Right lung (tissue), 2 donors: ENCODE measurements at regions not wholly inside any gene's neighbourhood (a gene's known extent, or its start where the extent isn't known, plus 50 kb on each side); places are given as distances from the start of the nearest gene placed in this dataset.
"Not testable (repeated sequence)": the region's sequence is repeated elsewhere in the genome, so short reads cannot be mapped to it uniquely, and the experiment has no call there.

Source experiments
- DNase-seq, 2 donors: peaks; one replicate each; pipeline ENCODE4 v3.0.0-alpha.2; 2013

DNA sequence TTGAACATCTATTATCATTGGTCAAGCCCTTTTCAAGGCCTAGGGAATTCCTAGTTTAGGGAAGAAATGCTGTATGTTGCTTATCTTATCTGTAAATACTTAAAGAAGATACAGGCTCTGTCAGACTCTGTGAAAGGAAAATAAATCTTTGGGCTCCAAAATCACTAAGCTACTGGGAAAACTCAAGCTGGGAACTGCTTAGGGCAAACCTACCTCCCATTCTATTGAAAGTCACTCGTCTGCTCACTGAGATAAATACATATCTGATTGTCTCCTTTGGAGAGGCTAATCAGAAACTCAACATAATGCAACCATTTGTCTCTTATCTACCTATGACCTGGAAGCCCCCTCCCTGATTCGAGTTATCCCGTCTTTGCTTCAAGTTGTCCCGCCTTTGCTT, 108.6 kb upstream of the NDST4 start:
- no peak for DNase-seq

DNA sequence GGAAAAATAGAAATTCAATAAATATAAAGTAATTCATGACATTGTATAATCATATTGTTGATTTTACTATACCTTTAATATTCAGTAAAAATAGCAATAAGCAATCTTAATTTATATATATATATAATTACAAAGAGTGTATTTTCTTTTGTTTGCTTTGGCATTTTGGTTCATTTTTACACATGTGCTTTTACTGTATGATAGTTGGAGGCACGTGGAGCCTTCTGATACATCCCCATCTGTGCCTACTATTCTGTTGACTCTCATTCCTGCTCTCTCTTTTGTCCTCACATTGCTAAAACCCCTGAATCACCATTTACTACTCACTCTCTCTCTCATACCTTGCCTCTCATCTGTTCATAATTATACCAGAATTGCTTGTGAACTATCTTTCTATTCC, 106.4 kb upstream of the NDST4 start:
- DNase-seq = no peak

DNA sequence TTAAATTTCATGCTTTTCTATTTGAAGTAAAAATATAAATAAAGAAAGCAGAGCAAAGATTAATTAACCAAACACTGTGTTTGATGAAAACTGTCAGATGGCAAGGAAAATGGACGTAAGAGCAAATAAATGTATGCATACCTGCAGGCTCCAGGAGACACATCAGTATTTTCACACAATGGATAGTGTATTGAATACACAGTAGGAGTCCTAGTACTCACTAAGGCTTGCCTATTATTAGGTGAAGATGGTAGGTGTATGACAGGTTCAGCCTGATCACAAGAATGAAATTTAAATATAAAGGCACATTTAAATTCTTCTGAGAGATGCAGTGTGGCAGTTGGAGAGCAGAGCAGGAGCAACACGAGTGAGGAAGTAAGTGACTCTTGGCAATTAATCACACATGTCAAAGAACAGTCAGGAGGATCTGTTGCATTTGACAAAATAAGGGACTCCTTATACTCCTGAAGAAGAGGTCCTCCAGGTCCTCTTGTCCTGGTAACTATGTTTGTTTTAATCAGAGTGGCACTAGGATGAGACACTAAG, 106.0 kb upstream of the NDST4 start:
- no peak for DNase-seq

DNA sequence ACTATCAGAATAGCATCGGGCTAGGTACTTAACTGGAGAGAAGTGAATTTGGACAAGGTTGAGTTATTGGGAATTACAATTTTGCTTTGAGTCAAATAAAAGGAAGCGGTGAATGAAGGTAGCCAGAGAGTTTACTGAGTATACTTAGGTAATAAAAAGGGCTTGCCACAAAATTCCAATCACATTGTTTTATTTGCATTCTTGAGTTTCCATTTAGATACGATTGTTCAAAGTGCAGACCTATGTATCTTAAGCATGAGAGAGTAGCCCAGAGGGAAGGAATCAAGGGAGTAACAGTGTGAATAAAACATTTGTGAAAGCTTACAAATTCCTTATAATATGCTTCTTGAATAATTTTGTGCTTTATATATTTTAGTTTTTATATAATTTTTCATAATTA, 102.5 kb upstream of the NDST4 start:
- no peak for DNase-seq

DNA sequence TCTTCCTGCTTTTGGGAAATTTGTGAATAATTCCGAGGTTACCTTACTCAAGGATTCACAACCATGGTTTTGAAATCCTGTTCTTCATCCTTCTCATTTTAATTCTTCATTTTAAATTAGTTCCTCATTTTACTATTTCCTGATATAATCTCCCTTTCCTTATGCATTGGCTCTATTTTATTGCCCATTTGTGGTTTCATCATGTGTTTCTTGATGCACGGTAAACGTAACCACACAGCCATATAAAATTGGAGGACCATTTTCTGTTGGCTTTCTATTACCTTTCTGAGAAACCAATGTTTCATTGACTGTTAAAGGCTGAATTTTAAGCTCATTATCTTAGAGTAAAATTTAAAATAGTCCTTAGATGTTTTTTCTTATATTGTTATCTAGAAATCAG, 100.3 kb upstream of the NDST4 start:
- no peak for DNase-seq

GRCh38 chr4:115201042-115201330, 87.6 kb upstream of the NDST4 start:
- no peak for DNase-seq

- not testable (repeated sequence) for DNase-seq
Measured at GRCh38 chr4:115200201-115201041, 87.0 kb upstream of the NDST4 start.

GRCh38 chr4:115194612-115195011, 81.2 kb upstream of the NDST4 start:
- not testable (repeated sequence) for DNase-seq

- DNase-seq = no peak
Measured at GRCh38 chr4:115190529-115190928, 77.1 kb upstream of the NDST4 start.

- no peak for DNase-seq
Measured at GRCh38 chr4:115187136-115187535, 73.7 kb upstream of the NDST4 start.

DNA sequence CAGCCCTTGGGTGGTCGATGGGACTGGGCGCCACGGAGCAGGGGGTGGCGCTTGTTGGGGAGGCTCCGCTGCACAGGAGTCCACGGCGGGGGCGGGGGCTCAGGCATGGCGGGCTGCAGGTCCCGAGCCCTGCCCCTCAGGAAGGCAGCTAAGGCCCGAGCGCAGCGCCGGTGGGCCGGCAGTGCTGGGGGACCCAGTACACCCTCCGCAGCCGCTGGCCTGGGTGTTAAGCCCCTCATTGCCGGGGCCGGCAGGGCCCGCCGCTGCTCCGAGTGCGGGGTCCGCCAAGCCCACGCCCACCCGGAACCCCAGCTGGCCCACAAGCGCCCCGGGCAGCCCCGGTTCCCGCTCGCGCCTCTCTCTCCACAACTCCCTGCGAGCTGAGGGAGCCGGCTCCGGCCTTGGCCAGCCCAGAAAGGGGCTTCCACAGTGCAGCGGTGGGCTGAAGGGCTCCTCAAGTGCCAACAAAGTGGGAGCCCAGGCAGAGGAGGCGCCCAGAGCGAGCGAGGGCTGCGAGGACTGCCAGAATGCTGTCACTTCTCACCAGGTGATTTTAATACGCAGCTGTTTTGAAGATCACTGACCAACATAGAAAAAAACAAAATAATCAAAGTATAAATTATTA, 66.1 kb upstream of the NDST4 start:
- not testable (repeated sequence) for DNase-seq

- not testable (repeated sequence) for DNase-seq
Measured at GRCh38 chr4:115178687-115179086, 65.3 kb upstream of the NDST4 start.

- DNase-seq = no peak
Measured at GRCh38 chr4:115171220-115171619, 57.8 kb upstream of the NDST4 start.

- DNase-seq = no peak
Measured at GRCh38 chr4:115165503-115165902, 52.1 kb upstream of the NDST4 start.
